Suprapubic skin (tissue), 4 donors: ENCODE measurements at regions not wholly inside any gene's neighbourhood (a gene's known extent, or its start where the extent isn't known, plus 50 kb on each side); places are given as distances from the start of the nearest gene placed in this dataset.
"Not testable (repeated sequence)": the region's sequence is repeated elsewhere in the genome, so short reads cannot be mapped to it uniquely, and the experiment has no call there.

Experiments used
- DNase-seq, 2 donors: peaks; one replicate each; pipeline ENCODE4 v3.0.0-alpha.2; 2019; ENCODE audit warnings: low spot score in 2 of 2
- H3K27ac ChIP-seq: fragments of 200-600 bp; sonication (generic); one replicate; pipeline ENCODE4 v1.5.1; 2019
- H3K27me3 ChIP-seq: fragments of 200-600 bp; sonication (generic); one replicate; pipeline ENCODE4 v1.5.1; 2019
- H3K36me3 ChIP-seq: fragments of 200-600 bp; sonication (generic); one replicate; pipeline ENCODE4 v1.5.1; 2019
- H3K4me1 ChIP-seq: fragments of 200-600 bp; sonication (generic); one replicate; pipeline ENCODE4 v1.5.1; 2019
- H3K4me3 ChIP-seq: fragments of 200-600 bp; sonication (generic); one replicate; pipeline ENCODE4 v1.5.1; 2019; ENCODE audit warnings: mild to moderate bottlenecking
- H3K9me3 ChIP-seq: fragments of 200-600 bp; sonication (generic); one replicate; pipeline ENCODE4 v1.5.1; 2019
- CTCF ChIP-seq, 2 donors: fragments of 200-600 bp in 1 of 2; fragments of 450-650 bp in 1 of 2; sonication (generic) in 1 of 2; IDR thresholded peaks; one replicate each; pipeline ENCODE4 v1.5.1; 2016 to 2019; ENCODE audit warnings: antibody characterized with exemption in 2 of 2, mild to moderate bottlenecking in 1 of 2, moderate library complexity in 1 of 2
- EP300 ChIP-seq: sonication (generic); formaldehyde crosslinking; IDR thresholded peaks from one replicate; pipeline ENCODE4 v1.6.1; 2017; ENCODE audit warnings: antibody characterized with exemption
- POLR2A ChIP-seq, 2 donors: fragments of 450-650 bp; IDR thresholded peaks; one replicate each; pipeline ENCODE4 v1.6.1; 2017; ENCODE audit warnings: antibody characterized with exemption in 2 of 2, mild to moderate bottlenecking in 2 of 2, moderate library complexity in 2 of 2
- POLR2AphosphoS5 ChIP-seq, 3 donors: sonication (generic); formaldehyde crosslinking; IDR thresholded peaks; one replicate each; pipeline ENCODE4 v1.6.1; 2017; ENCODE audit warnings: antibody characterized with exemption in 3 of 3
- WGBS: methylation state at CpG from one replicate; pipeline ENCODE4 v1.1.5; 2018; 5-methylcytosine and 5-hydroxymethylcytosine counted together

DNA sequence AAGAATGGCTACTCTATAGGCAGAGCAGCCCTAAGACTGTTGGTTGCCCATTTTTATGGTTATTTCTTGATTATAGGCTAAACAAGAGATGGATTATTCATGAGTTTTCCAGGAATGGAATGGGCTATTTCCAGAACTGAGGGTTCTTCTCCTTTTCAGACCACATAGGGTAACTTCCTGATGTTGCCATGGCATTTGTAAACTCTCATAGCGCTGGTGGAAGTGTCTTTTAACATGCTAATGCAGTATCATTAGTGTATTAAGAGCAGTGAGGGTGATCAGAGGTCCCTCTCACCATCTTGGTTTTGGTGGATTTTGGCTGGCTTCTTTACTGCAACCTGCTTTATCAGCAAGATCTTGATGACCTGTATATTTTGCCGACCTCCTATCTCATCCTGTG lies 904.6 kb upstream of the FBXO33 start:
- no peak for DNase-seq
- Histone ChIP-seq H3K4me3 (no peak overlapping the region), H3K9me3 (peaks cover 10% of the 10 kb centered on the region), H3K27me3 (no peaks in the 10 kb centered on the region), H3K36me3 (no peaks in the 10 kb centered on the region), H3K4me1 (no peaks in the 10 kb centered on the region), H3K27ac (no peak overlapping the region)
- TF ChIP-seq EP300, result no peak
- TF ChIP-seq CTCF (IDR thresholded peaks at IDR 0.05), result no peak
- TF ChIP-seq POLR2A (IDR thresholded peaks at IDR 0.05), result no peak
- no peak for TF ChIP-seq POLR2AphosphoS5 (IDR thresholded peaks at IDR 0.05)
- WGBS, result 65% methylated on average over 2 of the region's 2 CpGs

DNA sequence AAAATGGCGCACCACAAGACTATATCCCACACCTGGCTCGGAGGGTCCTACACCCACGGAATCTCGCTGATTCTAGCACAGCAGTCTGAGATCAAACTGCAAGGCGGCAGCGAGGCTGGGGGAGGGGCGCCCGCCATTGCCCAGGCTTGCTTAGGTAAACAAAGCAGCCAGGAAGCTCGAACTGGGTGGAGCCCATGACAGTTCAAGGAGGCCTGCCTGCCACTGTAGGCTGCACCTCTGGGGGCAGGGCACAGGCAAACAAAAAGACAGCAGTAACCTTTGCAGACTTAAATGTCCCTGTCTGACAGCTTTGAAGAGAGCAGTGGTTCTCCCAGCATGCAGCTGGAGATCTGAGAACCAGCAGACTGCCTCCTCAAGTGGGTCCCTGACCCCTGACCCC lies 894.3 kb upstream of the FBXO33 start:
- WGBS, result 82% methylated on average over 4 of the region's 9 CpGs
- not testable (repeated sequence) for H3K9me3 ChIP-seq, H3K4me1 ChIP-seq, H3K36me3 ChIP-seq, H3K27me3 ChIP-seq, DNase-seq, H3K27ac ChIP-seq, H3K4me3 ChIP-seq

DNA sequence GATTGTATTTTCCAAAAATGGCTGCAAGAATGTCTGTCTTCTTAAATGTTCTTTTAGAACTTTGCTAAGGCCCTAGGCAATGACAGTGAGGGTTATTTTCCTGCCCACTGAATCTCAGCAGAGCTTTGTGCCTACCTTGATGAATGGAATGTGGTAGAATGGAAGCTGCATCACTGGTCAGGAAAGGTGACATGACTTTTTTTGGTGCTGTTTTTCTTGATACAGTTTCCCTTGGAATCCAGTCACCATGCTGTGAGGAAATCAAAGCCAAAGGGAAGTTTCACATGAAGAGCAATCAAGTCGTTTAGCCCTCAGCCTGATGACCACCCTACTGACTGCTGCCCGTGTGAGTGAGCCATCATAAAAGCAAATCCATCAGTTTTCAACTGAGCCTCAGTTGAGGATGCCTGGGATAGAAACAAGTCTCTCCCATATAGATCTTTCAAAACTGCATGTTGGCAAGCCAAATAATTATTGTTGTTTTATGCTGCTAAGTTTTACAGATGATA lies 886.0 kb upstream of the FBXO33 start:
- 19% methylated on average over 2 of the region's 2 CpGs for WGBS
- no peaks in the 10 kb centered on the region for H3K4me1 ChIP-seq
- no peaks in the 10 kb centered on the region for H3K9me3 ChIP-seq
- DNase-seq, result no peak
- H3K27ac ChIP-seq, result no peak overlapping the region
- no peaks in the 10 kb centered on the region for H3K36me3 ChIP-seq
- H3K4me3 ChIP-seq, result no peak overlapping the region
- no peaks in the 10 kb centered on the region for H3K27me3 ChIP-seq
- TF ChIP-seq EP300 (no peak), CTCF (IDR thresholded peaks at IDR 0.05) (no peak), POLR2AphosphoS5 (IDR thresholded peaks at IDR 0.05) (no peak), POLR2A (IDR thresholded peaks at IDR 0.05) (no peak)

DNA sequence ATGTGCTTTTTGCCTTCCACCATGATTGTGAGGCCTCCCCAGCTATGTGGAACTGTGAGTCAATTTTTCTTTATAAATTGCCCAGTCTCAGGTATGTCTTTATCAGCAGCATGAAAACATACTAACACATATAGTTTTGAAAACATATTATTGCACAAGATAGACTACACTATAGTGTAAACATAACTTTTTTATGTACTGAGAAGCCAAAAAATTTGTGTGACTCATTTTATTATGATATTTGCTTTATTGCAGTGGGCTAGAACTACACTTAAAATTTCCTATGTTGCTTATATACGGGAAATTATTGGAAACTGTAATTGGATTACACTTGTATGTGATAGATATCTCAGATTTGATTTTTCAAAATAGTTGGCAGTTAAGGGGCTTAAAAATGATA lies 885.5 kb upstream of the FBXO33 start:
- H3K9me3 ChIP-seq, result no peaks in the 10 kb centered on the region
- H3K27me3 ChIP-seq, result no peaks in the 10 kb centered on the region
- 94% methylated on average over 1 of the region's 1 CpG for WGBS
- TF ChIP-seq POLR2A (IDR thresholded peaks at IDR 0.05) (no peak), POLR2AphosphoS5 (IDR thresholded peaks at IDR 0.05) (no peak), CTCF (IDR thresholded peaks at IDR 0.05) (no peak), EP300 (no peak)
- no peaks in the 10 kb centered on the region for H3K36me3 ChIP-seq
- H3K4me3 ChIP-seq, result no peak overlapping the region
- no peak overlapping the region for H3K27ac ChIP-seq
- DNase-seq, result no peak
- no peaks in the 10 kb centered on the region for H3K4me1 ChIP-seq

DNA sequence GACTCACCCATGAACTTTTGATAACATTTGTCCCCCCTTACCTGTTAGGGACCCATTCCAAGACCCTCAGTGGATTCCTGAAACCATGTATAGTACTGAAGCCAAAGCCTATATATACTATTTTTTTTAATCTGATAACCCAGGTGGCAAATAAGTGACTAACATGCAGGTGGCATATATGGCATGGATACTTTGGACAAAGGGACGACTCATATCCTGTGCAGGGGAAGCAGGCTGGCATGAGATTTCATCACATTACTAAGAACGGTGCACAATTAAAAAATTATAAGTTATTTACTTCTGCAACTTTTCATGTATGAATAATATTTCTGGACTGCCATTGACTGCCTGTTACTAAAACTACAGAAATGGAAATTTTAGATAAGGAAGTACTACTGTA lies 880.1 kb upstream of the FBXO33 start:
- WGBS, result 80% methylated on average over 2 of the region's 2 CpGs
- Histone ChIP-seq H3K27ac (no peak overlapping the region), H3K4me3 (no peak overlapping the region), H3K36me3 (no peaks in the 10 kb centered on the region), H3K27me3 (no peaks in the 10 kb centered on the region), H3K4me1 (no peaks in the 10 kb centered on the region), H3K9me3 (no peaks in the 10 kb centered on the region)
- TF ChIP-seq POLR2A (IDR thresholded peaks at IDR 0.05), result no peak
- TF ChIP-seq EP300, result no peak
- TF ChIP-seq CTCF (IDR thresholded peaks at IDR 0.05), result no peak
- no peak for TF ChIP-seq POLR2AphosphoS5 (IDR thresholded peaks at IDR 0.05)
- no peak for DNase-seq

GRCh38 chr14:40309124-40309523 lies 876.9 kb upstream of the FBXO33 start:
- 95% methylated on average over 1 of the region's 1 CpG for WGBS
- DNase-seq, result no peak
- no peaks in the 10 kb centered on the region for H3K9me3 ChIP-seq
- TF ChIP-seq POLR2AphosphoS5 (IDR thresholded peaks at IDR 0.05) (no peak), POLR2A (IDR thresholded peaks at IDR 0.05) (no peak), CTCF (IDR thresholded peaks at IDR 0.05) (no peak), EP300 (no peak)
- H3K4me3 ChIP-seq, result no peak overlapping the region
- no peaks in the 10 kb centered on the region for H3K36me3 ChIP-seq
- H3K27me3 ChIP-seq, result no peaks in the 10 kb centered on the region
- H3K4me1 ChIP-seq, result no peaks in the 10 kb centered on the region
- H3K27ac ChIP-seq, result no peak overlapping the region
